ENCODE measurements at regions not wholly inside any gene's neighbourhood (a gene's known extent, or its start where the extent isn't known, plus 50 kb on each side); places are given as distances from the start of the nearest gene placed in this dataset.
"Not testable (repeated sequence)": the region's sequence is repeated elsewhere in the genome, so short reads cannot be mapped to it uniquely, and the experiment has no call there.

DNA sequence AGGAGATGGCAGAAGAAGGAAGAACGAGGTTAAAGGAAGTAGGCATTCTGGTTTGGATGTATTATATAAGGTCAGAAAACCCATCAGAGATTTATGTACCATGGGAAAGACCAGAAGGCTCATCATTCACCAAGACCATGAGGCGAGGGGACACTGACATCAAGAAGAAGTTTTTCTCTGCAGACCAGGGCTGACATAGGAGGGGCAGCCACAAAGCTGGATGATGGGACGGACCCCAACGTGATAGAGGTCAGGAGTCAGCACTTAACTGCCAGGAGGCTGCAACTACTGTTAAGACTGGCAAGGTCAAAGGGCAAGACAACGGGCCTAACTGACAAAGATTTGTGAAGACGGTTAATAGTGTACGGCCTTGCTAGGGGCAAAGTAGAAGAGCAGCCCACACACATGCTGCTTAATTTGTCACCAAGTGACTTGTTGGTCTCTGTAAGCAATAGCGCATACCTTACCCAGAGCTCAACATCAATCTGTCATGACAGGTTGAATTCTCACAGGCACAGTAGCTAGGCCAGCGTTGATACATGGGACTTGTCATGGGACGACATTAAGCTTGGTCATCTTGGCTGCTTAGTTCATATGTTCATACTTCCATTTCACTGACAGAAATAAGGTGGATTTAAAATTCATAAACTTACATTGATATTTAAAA, 579.7 kb upstream of the CDH10 start:
- intact Hi-C loops (cut with micrococcal nuclease; ENCODE audit: unreplicated experiment) = no loop called here

GRCh38 chr5:25199902-25200301, 555.1 kb upstream of the CDH10 start:
- H3K79me2 ChIP-seq (ENCODE audit: insufficient read depth, low read depth, low read length); H3K9me3 ChIP-seq (ENCODE audit: low read length); H3K4me1 ChIP-seq (ENCODE audit: insufficient read depth, low read length, poor library complexity, severe bottlenecking); H3K9me2 ChIP-seq (ENCODE audit: insufficient read depth, low read length); H3K36me3 ChIP-seq (ENCODE audit: insufficient read depth, low read length); intact Hi-C loops (cut with micrococcal nuclease; ENCODE audit: unreplicated experiment); POLR2A ChIA-PET; H4K20me1 ChIP-seq (ENCODE audit: insufficient read depth, low read length); H2AFZ ChIP-seq (ENCODE audit: low read length); H3K4me2 ChIP-seq (ENCODE audit: low read length); CTCF ChIA-PET (ENCODE audit: unreplicated experiment); BruUV-seq (replicated peaks); DNase-seq (ENCODE audit: low spot score); H3K27ac ChIP-seq (ENCODE audit: low read depth, low read length, poor library complexity, severe bottlenecking); H3K4me3 ChIP-seq (ENCODE audit: low read depth, low read length, poor library complexity, severe bottlenecking): not testable (repeated sequence)

More for the DNA sequence above, 579.7 kb upstream of the CDH10 start:
- CTCF ChIA-PET (ENCODE audit: unreplicated experiment) = no interaction called here
- no TSS peak for BruUV-seq (replicated peaks)
- Histone ChIP-seq H3K4me1 (ENCODE audit: insufficient read depth, low read length, poor library complexity, severe bottlenecking) (no peaks in the 10 kb centered on the region), H3K4me3 (ENCODE audit: low read depth, low read length, poor library complexity, severe bottlenecking) (no peak overlapping the region), H3K36me3 (ENCODE audit: insufficient read depth, low read length) (no peaks in the 10 kb centered on the region), H4K20me1 (ENCODE audit: insufficient read depth, low read length) (no peaks in the 10 kb centered on the region), H3K9me2 (ENCODE audit: insufficient read depth, low read length) (no peaks in the 10 kb centered on the region), H3K79me2 (ENCODE audit: insufficient read depth, low read depth, low read length) (no peaks in the 10 kb centered on the region), H2AFZ (ENCODE audit: low read length) (no peak overlapping the region), H3K9me3 (ENCODE audit: low read length) (no peaks in the 10 kb centered on the region; the same call in 1 of the 2 replicates), H3K27ac (ENCODE audit: low read depth, low read length, poor library complexity, severe bottlenecking) (no peak overlapping the region), H3K4me2 (ENCODE audit: low read length) (no peak overlapping the region)
- DNase-seq (ENCODE audit: low spot score) = no peak
- POLR2A ChIA-PET = interaction anchor here (0.7 kb wide), 1 partner anchor 236 kb away, joined by 3 read pairs; no protein-coding TSS in a partner anchor
- no peak for TF ChIP-seq EZH2phosphoT487 (IDR thresholded peaks at IDR 0.05; ENCODE audit: borderline replicate concordance, low read depth, low read length)
- TF ChIP-seq, protein P1, sequence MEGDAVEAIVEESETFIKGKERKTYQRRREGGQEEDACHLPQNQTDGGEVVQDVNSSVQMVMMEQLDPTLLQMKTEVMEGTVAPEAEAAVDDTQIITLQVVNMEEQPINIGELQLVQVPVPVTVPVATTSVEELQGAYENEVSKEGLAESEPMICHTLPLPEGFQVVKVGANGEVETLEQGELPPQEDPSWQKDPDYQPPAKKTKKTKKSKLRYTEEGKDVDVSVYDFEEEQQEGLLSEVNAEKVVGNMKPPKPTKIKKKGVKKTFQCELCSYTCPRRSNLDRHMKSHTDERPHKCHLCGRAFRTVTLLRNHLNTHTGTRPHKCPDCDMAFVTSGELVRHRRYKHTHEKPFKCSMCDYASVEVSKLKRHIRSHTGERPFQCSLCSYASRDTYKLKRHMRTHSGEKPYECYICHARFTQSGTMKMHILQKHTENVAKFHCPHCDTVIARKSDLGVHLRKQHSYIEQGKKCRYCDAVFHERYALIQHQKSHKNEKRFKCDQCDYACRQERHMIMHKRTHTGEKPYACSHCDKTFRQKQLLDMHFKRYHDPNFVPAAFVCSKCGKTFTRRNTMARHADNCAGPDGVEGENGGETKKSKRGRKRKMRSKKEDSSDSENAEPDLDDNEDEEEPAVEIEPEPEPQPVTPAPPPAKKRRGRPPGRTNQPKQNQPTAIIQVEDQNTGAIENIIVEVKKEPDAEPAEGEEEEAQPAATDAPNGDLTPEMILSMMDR (conservative IDR thresholded peaks at IDR 0.05; ENCODE audit: low read length) = no peak

DNA sequence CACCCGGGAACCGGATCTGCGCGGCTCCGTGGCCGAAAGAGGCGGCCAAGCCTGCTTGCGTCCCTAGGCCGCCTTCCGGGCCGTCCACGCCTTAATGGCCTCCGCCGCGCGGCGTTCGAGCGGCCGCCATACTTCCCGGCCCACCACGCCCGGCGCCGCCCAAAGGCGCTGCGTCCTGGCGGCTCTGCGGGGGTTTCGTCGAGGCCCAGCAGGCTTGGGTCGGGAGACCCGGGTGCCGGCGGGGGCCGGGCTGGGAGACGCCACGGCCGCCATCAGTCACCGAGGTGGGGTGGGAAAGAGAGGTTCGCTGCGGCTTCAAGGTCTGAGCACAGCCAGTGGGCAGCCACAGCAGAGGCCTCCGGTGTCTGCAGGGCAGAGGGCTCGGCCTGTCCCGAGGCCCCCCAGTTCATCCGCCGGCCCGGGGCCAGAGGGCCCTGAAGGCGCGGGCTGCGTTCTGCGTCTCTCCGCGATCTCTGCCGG, 545.8 kb upstream of the CDH10 start:
- TF ChIP-seq, protein P1 (conservative IDR thresholded peaks at IDR 0.05; ENCODE audit: low read length) = no peak
- TF ChIP-seq EZH2phosphoT487 (IDR thresholded peaks at IDR 0.05; ENCODE audit: borderline replicate concordance, low read depth, low read length) = no peak
- Histone ChIP-seq H3K4me2 (ENCODE audit: low read length) (no peak overlapping the region), H2AFZ (ENCODE audit: low read length) (no peak overlapping the region), H3K4me3 (ENCODE audit: low read depth, low read length, poor library complexity, severe bottlenecking) (no peak overlapping the region), H3K9me3 (ENCODE audit: low read length) (peaks cover 7% of the 10 kb centered on the region; the same call in 1 of the 2 replicates), H3K79me2 (ENCODE audit: insufficient read depth, low read depth, low read length) (no peaks in the 10 kb centered on the region), H4K20me1 (ENCODE audit: insufficient read depth, low read length) (no peaks in the 10 kb centered on the region), H3K27ac (ENCODE audit: low read depth, low read length, poor library complexity, severe bottlenecking) (no peak overlapping the region), H3K9me2 (ENCODE audit: insufficient read depth, low read length) (no peaks in the 10 kb centered on the region), H3K4me1 (ENCODE audit: insufficient read depth, low read length, poor library complexity, severe bottlenecking) (no peaks in the 10 kb centered on the region), H3K36me3 (ENCODE audit: insufficient read depth, low read length) (no peaks in the 10 kb centered on the region)
- no TSS peak for BruUV-seq (replicated peaks)
- ChIA-PET POLR2A (no interaction called here), CTCF (ENCODE audit: unreplicated experiment) (no interaction called here)
- no peak for DNase-seq (ENCODE audit: low spot score)
- intact Hi-C loops (cut with micrococcal nuclease; ENCODE audit: unreplicated experiment) = no loop called here

All from OCI-LY7 (cell line).